Natural killer cell (primary cell): ENCODE measurements at regions not wholly inside any gene's neighbourhood (a gene's known extent, or its start where the extent isn't known, plus 50 kb on each side); places are given as distances from the start of the nearest gene placed in this dataset.

Experiments
- ATAC-seq, 3 donors: fragments of 150-1000 bp in 2 of 3; fragments of 200-7000 bp in 1 of 3; cut with Tn5 transposase; 1 replicate in 1 of 3; 2 replicates in 2 of 3; pipeline ENCODE4 v1.10.0; 2021; ENCODE audit warnings: mild to moderate bottlenecking in 2 of 3, moderate library complexity in 2 of 3
- DNase-seq, 2 donors: peaks; one replicate each; pipeline versions ENCODE4 v3.0.0 to v3.0.0-alpha.2; 2013 to 2021; ENCODE audit warnings: mixed read lengths in 1 of 2
- H3K27ac ChIP-seq: one replicate; pipeline ENCODE4 v1.5.1; 2013; ENCODE audit warnings: mild to moderate bottlenecking, low read length
- H3K27me3 ChIP-seq: one replicate; pipeline ENCODE4 v1.6.1; 2013; ENCODE audit warnings: low read length; ENCODE audit not compliant: control insufficient read depth, insufficient read depth
- H3K36me3 ChIP-seq: one replicate; pipeline ENCODE4 v1.6.1; 2013; ENCODE audit warnings: low read length; ENCODE audit not compliant: control insufficient read depth, insufficient read depth
- H3K4me1 ChIP-seq: one replicate; pipeline ENCODE4 v1.6.1; 2013; ENCODE audit warnings: low read length; ENCODE audit not compliant: control insufficient read depth, insufficient read depth
- H3K4me3 ChIP-seq: one replicate; pipeline ENCODE4 v1.5.1; 2013; ENCODE audit warnings: low read length
- H3K9me3 ChIP-seq: one replicate; pipeline ENCODE4 v1.6.1; 2013; ENCODE audit warnings: low read length; ENCODE audit not compliant: control insufficient read depth, insufficient read depth
- H3K27ac Mint-ChIP-seq, 2 donors: one replicate each; pipeline ENCODE4 v1.8.0; 2022; ENCODE audit warnings: mild to moderate bottlenecking in 2 of 2, mixed read lengths in 2 of 2, moderate library complexity in 1 of 2
- H3K27me3 Mint-ChIP-seq, 2 donors: one replicate each; pipeline ENCODE4 v1.8.0; 2022; ENCODE audit warnings: low read depth in 2 of 2, mixed read lengths in 2 of 2
- H3K36me3 Mint-ChIP-seq: one replicate; pipeline ENCODE4 v1.8.0; 2022; ENCODE audit warnings: mixed read lengths
- H3K4me1 Mint-ChIP-seq, 2 donors: one replicate each; pipeline ENCODE4 v1.8.0; 2022; ENCODE audit warnings: mixed read lengths in 2 of 2
- H3K4me3 Mint-ChIP-seq: one replicate; pipeline ENCODE4 v1.8.0; 2022; ENCODE audit warnings: mild to moderate bottlenecking, moderate library complexity, mixed read lengths
- H3K9me3 Mint-ChIP-seq, 2 donors: one replicate each; pipeline ENCODE4 v1.8.0; 2022; ENCODE audit warnings: mixed read lengths in 2 of 2
- CTCF ChIP-seq: fragments of 200-600 bp; IDR thresholded peaks from one replicate; pipeline ENCODE4 v1.8.0; 2022; ENCODE audit warnings: antibody characterized with exemption
- WGBS: methylation state at CpG from one replicate; pipeline ENCODE4 v1.1.7; 2013; ENCODE audit warnings: missing lambda C conversion rate; ENCODE audit not compliant: insufficient coverage; 5-methylcytosine and 5-hydroxymethylcytosine counted together
- intact Hi-C: fragments of 100-400 bp; cut with micrococcal nuclease; formaldehyde crosslinking; loops from one replicate; pipeline ENCODE4 v1.14.2; 2022

GRCh38 chr10:90224791-90225566 is 523.6 kb downstream of the KIF20B start:
- 97% methylated on average over 2 of the region's 2 CpGs for WGBS
- DNase-seq (no peak), ATAC-seq (no peak)
- H3K27me3 ChIP-seq, result no peaks in the 10 kb centered on the region
- H3K36me3 Mint-ChIP-seq, result no peaks in the 10 kb centered on the region
- H3K4me1 ChIP-seq, result no peaks in the 10 kb centered on the region
- H3K27me3 Mint-ChIP-seq, result no peaks in the 10 kb centered on the region
- no peak for TF ChIP-seq CTCF
- H3K4me3 Mint-ChIP-seq, result no peak overlapping the region
- no peaks in the 10 kb centered on the region for H3K4me1 Mint-ChIP-seq
- peaks cover 10 to 14% of the 10 kb centered on the region in 2 donors for H3K9me3 Mint-ChIP-seq
- H3K27ac Mint-ChIP-seq, result no peak overlapping the region
- no peak overlapping the region for H3K4me3 ChIP-seq
- no peaks in the 10 kb centered on the region for H3K9me3 ChIP-seq
- no peaks in the 10 kb centered on the region for H3K36me3 ChIP-seq
- H3K27ac ChIP-seq, result no peak overlapping the region
- intact Hi-C loops, result no loop called here

- no peaks in the 10 kb centered on the region for H3K36me3 ChIP-seq
- 100% methylated on average over 2 of the region's 3 CpGs for WGBS
- no peaks in the 10 kb centered on the region for H3K9me3 ChIP-seq
- Mint-ChIP-seq H3K27me3 (no peaks in the 10 kb centered on the region), H3K4me3 (no peak overlapping the region), H3K27ac (no peak overlapping the region), H3K9me3 (peaks cover 12 to 24% of the 10 kb centered on the region in 2 donors), H3K36me3 (no peaks in the 10 kb centered on the region), H3K4me1 (no peaks in the 10 kb centered on the region)
- no peak for TF ChIP-seq CTCF
- intact Hi-C loops, result no loop called here
- no peaks in the 10 kb centered on the region for H3K27me3 ChIP-seq
- H3K4me3 ChIP-seq, result no peak overlapping the region
- no peaks in the 10 kb centered on the region for H3K4me1 ChIP-seq
- no peak overlapping the region for H3K27ac ChIP-seq
- ATAC-seq, result no peak
- no peak for DNase-seq
Measured at GRCh38 chr10:90226517-90226916, 525.1 kb downstream of the KIF20B start.

- no peaks in the 10 kb centered on the region for H3K9me3 ChIP-seq
- no peak for DNase-seq
- H3K27ac Mint-ChIP-seq, result no peak overlapping the region
- H3K4me1 ChIP-seq, result no peaks in the 10 kb centered on the region
- H3K27me3 ChIP-seq, result no peaks in the 10 kb centered on the region
- 40% methylated on average over 1 of the region's 2 CpGs for WGBS
- no peaks in the 10 kb centered on the region for H3K27me3 Mint-ChIP-seq
- no peak overlapping the region for H3K27ac ChIP-seq
- H3K4me1 Mint-ChIP-seq, result no peaks in the 10 kb centered on the region
- H3K36me3 Mint-ChIP-seq, result no peaks in the 10 kb centered on the region
- peaks cover 15 to 27% of the 10 kb centered on the region in 2 donors for H3K9me3 Mint-ChIP-seq
- no peak overlapping the region for H3K4me3 ChIP-seq
- intact Hi-C loops, result no loop called here
- no peaks in the 10 kb centered on the region for H3K36me3 ChIP-seq
- ATAC-seq, result no peak
- no peak overlapping the region for H3K4me3 Mint-ChIP-seq
- TF ChIP-seq CTCF, result no peak
Measured at GRCh38 chr10:90227217-90227656, 525.8 kb downstream of the KIF20B start.

GRCh38 chr10:90227786-90228185 is 526.4 kb downstream of the KIF20B start:
- no peaks in the 10 kb centered on the region for H3K36me3 ChIP-seq
- H3K4me3 Mint-ChIP-seq, result no peak overlapping the region

More at GRCh38 chr10:90227786-90228185, 526.4 kb downstream of the KIF20B start:
- Histone ChIP-seq H3K27ac (no peak overlapping the region), H3K4me3 (no peak overlapping the region), H3K27me3 (no peaks in the 10 kb centered on the region), H3K9me3 (no peaks in the 10 kb centered on the region), H3K4me1 (no peaks in the 10 kb centered on the region)
- H3K9me3 Mint-ChIP-seq, result peaks cover 15 to 27% of the 10 kb centered on the region in 2 donors
- H3K27ac Mint-ChIP-seq, result no peak overlapping the region
- DNase-seq, result no peak
- no peaks in the 10 kb centered on the region for H3K27me3 Mint-ChIP-seq
- no peaks in the 10 kb centered on the region for H3K36me3 Mint-ChIP-seq
- no peaks in the 10 kb centered on the region for H3K4me1 Mint-ChIP-seq
- intact Hi-C loops, result no loop called here
- ATAC-seq, result no peak
- WGBS, result no CpG with 5 or more reads among the region's 2 CpGs
- TF ChIP-seq CTCF, result no peak
